ENCODE measurements at regions not wholly inside any gene's neighbourhood (a gene's known extent, or its start where the extent isn't known, plus 50 kb on each side); places are given as distances from the start of the nearest gene placed in this dataset.
"Not testable (repeated sequence)": the region's sequence is repeated elsewhere in the genome, so short reads cannot be mapped to it uniquely, and the experiment has no call there.

DNA sequence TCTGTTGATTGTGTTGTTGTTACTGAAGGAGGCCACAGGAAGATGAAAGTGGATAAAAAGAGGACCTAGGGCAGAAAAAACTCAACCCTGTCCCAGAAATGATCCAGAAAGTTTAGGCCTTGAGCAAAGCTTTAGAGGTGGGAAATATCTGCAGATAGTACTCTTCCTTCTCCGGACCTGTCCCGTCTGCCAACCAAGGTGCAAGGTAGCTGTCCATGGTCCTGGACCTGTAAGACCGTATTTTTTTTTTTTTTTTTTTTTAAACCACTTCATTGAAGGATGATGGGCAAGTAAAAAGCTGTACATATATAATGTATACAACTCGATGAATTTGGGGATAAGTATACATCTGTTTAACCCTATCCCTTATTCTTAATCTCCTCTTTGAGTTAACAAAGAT is 225.9 kb downstream of the OLFM4 start:
- DNase-seq (ENCODE audit: extremely low read depth in 1 of 11, low read depth in 9 of 11, low spot score in 4 of 11), result peak in 7 of 11 donors; percentile 14 to 44 (median 31)

GRCh38 chr13:53255795-53256194 is 227.2 kb downstream of the OLFM4 start:
- DNase-seq (ENCODE audit: extremely low read depth in 1 of 11, low read depth in 9 of 11, low spot score in 4 of 11), result no peak

- DNase-seq (ENCODE audit: extremely low read depth in 1 of 11, low read depth in 9 of 11, low spot score in 4 of 11), result no peak
Measured at GRCh38 chr13:53260594-53260993, 232.0 kb downstream of the OLFM4 start.

DNA sequence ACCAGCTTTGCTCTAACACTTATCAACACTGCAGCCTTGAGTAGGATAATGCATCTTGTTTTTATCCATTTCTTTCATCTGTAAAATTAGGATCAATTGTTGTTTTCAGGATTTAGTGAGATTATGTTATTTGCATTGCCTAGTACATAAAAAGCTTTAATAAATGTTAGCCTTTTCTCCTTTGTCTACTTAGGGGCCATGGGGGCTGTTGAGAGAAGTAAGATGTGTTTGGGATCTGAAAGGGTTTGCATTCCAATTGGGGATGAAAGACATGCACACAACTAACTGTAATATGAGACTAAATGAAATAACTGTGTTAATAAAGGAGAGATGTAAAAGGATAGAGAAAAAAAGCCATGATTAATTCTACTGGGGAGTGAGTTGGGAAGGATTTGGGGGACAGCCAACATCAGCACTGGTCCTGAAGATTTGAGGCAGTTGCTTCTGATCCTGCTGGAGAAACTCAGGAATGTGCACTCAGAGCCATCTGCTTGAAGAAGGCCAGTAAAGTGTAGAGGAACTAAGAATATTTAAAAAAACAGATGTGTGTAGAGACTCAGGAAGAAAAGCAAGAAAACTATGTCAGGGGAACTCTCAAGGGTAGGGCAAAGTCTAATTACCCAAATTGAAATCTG is 236.3 kb downstream of the OLFM4 start:
- DNase-seq (ENCODE audit: extremely low read depth in 1 of 11, low read depth in 9 of 11, low spot score in 4 of 11), result peak in 1 of 11 donors; percentile 13

- DNase-seq (ENCODE audit: extremely low read depth in 1 of 11, low read depth in 9 of 11, low spot score in 4 of 11), result no peak
Measured at GRCh38 chr13:53266757-53267156, 238.1 kb downstream of the OLFM4 start.

- DNase-seq (ENCODE audit: extremely low read depth in 1 of 11, low read depth in 9 of 11, low spot score in 4 of 11), result no peak
Measured at GRCh38 chr13:53269634-53270033, 241.0 kb downstream of the OLFM4 start.

- DNase-seq (ENCODE audit: extremely low read depth in 1 of 11, low read depth in 9 of 11, low spot score in 4 of 11), result no peak
Measured at GRCh38 chr13:53272873-53273272, 244.3 kb downstream of the OLFM4 start.

DNA sequence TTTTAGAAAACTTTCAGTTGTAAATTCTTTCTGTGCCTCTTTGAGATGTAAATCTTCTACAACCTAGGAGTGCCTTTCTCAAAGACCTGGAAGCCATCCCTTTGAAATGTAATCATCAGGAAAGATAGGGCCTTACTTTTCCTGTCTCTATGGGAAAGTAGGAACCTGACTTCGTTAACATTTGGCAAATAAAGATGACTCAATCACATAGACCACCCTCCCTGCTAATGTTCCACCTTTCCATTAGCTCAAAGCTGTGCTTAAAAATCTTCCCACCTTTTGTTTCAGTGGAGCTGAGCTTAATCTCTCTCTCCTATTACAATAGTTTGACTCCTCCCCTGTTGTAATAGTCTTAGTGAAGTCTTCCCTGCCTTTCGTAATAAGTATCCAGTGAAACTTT is 247.7 kb downstream of the OLFM4 start:
- DNase-seq (ENCODE audit: extremely low read depth in 1 of 11, low read depth in 9 of 11, low spot score in 4 of 11), result no peak

DNA sequence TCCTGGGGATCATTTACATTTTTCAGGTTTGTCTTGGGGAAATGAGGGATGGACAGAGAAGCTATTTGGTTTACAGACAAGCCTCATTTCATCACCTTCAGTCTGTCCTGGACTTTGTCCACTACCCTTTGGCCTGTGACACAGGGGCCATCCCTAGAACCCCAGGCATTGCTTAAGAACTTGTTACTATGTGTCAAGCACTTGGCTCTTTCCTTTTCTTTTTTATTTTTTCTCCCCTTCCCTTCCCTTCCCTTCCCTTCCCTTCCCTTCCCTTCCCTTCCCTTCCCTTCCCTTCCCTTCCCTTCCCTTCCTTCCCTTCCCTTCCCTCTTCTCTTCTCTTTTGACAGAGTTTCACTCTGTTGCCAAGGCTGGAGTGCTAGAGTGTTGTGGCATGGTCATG is 253.1 kb downstream of the OLFM4 start:
- no peak for DNase-seq (ENCODE audit: extremely low read depth in 1 of 11, low read depth in 9 of 11, low spot score in 4 of 11)

GRCh38 chr13:53285896-53286430 is 257.4 kb downstream of the OLFM4 start:
- DNase-seq (ENCODE audit: extremely low read depth in 1 of 11, low read depth in 9 of 11, low spot score in 4 of 11), result no peak

GRCh38 chr13:53298396-53298795 is 269.8 kb downstream of the OLFM4 start:
- DNase-seq (ENCODE audit: extremely low read depth in 1 of 11, low read depth in 9 of 11, low spot score in 4 of 11), result no peak

DNA sequence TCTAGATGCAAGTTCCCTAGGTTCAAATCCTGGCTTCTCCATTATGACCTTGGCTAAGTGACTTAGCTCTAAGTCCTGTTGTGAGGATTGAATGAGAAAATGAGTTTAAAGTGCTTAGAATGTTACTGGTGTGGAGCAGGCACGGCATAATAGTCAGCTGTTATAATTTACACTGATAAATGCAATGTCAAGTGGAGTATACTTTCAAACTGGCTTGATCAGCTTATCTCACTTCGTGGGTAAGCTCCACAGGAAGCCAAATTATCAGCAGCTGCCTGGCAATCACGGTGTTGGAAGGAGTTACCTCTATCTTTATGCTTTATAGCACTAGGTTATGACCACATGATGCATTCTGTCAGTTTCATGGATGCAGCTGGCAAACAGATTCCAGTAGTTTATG is 272.8 kb downstream of the OLFM4 start:
- no peak for DNase-seq (ENCODE audit: extremely low read depth in 1 of 11, low read depth in 9 of 11, low spot score in 4 of 11)

GRCh38 chr13:53305419-53305818 is 276.8 kb downstream of the OLFM4 start:
- DNase-seq (ENCODE audit: extremely low read depth in 1 of 11, low read depth in 9 of 11, low spot score in 4 of 11), result not testable (repeated sequence)

DNA sequence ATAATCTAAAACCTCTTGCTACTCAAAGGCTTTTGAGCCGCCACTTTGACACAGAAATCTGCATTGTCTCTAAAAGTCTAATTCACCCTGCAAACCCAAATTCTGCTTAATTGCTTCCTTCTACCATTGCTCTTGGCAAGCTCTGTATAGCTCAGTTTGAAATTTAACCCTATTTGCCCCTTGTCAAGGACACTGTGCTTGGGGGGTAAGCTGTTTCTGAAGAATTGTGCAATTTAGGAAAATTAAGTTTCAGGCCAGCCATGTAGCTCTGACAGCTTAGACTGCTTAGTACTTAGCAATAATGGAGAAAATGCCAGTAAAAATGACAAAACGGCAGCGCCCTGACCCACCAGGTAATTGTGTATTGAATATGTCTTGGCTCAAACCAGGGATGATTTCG is 282.2 kb downstream of the OLFM4 start:
- no peak for DNase-seq (ENCODE audit: extremely low read depth in 1 of 11, low read depth in 9 of 11, low spot score in 4 of 11)

- DNase-seq (ENCODE audit: extremely low read depth in 1 of 11, low read depth in 9 of 11, low spot score in 4 of 11), result no peak
Measured at GRCh38 chr13:53311561-53311960, 282.9 kb downstream of the OLFM4 start.

GRCh38 chr13:53321296-53321801 is 292.7 kb downstream of the OLFM4 start:
- no peak for DNase-seq (ENCODE audit: extremely low read depth in 1 of 11, low read depth in 9 of 11, low spot score in 4 of 11)

DNA sequence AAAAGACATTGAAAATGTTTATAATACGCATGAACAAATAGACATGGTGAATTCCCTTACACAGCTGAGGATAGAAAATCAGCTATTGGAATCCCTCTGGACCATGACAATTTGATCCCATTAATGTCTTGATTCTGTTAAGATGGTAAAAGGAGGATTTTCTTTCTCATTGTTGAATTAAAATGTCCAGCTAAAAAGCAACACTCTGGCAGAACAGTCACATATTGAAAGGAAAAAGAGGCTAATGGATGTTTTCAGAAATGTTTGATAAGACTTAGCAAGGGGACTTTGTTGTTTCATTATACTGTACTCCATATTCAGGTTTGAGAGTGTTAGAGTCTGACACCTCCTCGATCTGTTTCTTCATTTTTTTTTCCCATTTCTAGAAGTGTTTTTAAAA is 296.0 kb downstream of the OLFM4 start:
- no peak for DNase-seq (ENCODE audit: extremely low read depth in 1 of 11, low read depth in 9 of 11, low spot score in 4 of 11)

GRCh38 chr13:53326716-53327115 is 298.1 kb downstream of the OLFM4 start:
- no peak for DNase-seq (ENCODE audit: extremely low read depth in 1 of 11, low read depth in 9 of 11, low spot score in 4 of 11)

- no peak for DNase-seq (ENCODE audit: extremely low read depth in 1 of 11, low read depth in 9 of 11, low spot score in 4 of 11)
Measured at GRCh38 chr13:53327680-53328315, 299.2 kb downstream of the OLFM4 start.

- DNase-seq (ENCODE audit: extremely low read depth in 1 of 11, low read depth in 9 of 11, low spot score in 4 of 11), result no peak
Measured at GRCh38 chr13:53336441-53337160, 308.0 kb downstream of the OLFM4 start.
